ENCODE measurements at regions not wholly inside any gene's neighbourhood (a gene's known extent, or its start where the extent isn't known, plus 50 kb on each side); places are given as distances from the start of the nearest gene placed in this dataset.

GRCh38 chr6:14945461-14946185 lies 300.2 kb upstream of the JARID2 start:
- H2AFZ ChIP-seq (ENCODE audit: low read length): no peak overlapping the region
- TF ChIP-seq CTCF (conservative IDR thresholded peaks at IDR 0.05; ENCODE audit: low read length) (no peak), EZH2phosphoT487 (IDR thresholded peaks at IDR 0.05; ENCODE audit: borderline replicate concordance, low read depth, low read length) (no peak)
- no peaks in the 10 kb centered on the region for H3K36me3 ChIP-seq (ENCODE audit: insufficient read depth, low read length)
- intact Hi-C loops (cut with micrococcal nuclease; ENCODE audit: unreplicated experiment): no loop called here
- no peak overlapping the region for H3K4me2 ChIP-seq (ENCODE audit: low read length)
- no peak for DNase-seq (ENCODE audit: low spot score)
- no peak overlapping the region for H3K27ac ChIP-seq (ENCODE audit: low read depth, low read length, poor library complexity, severe bottlenecking)
- ChIA-PET CTCF (ENCODE audit: unreplicated experiment) (no interaction called here), POLR2A (no interaction called here)
- H3K79me2 ChIP-seq (ENCODE audit: insufficient read depth, low read depth, low read length): no peaks in the 10 kb centered on the region
- H3K9me2 ChIP-seq (ENCODE audit: insufficient read depth, low read length): no peaks in the 10 kb centered on the region
- no peak overlapping the region for H3K4me3 ChIP-seq (ENCODE audit: low read depth, low read length, poor library complexity, severe bottlenecking)
- no TSS peak for BruUV-seq (replicated peaks)
- H3K4me1 ChIP-seq (ENCODE audit: insufficient read depth, low read length, poor library complexity, severe bottlenecking): no peaks in the 10 kb centered on the region
- H3K9me3 ChIP-seq (ENCODE audit: low read length): no peaks in the 10 kb centered on the region
- H4K20me1 ChIP-seq (ENCODE audit: insufficient read depth, low read length): no peaks in the 10 kb centered on the region

GRCh38 chr6:14946753-14947152 lies 299.1 kb upstream of the JARID2 start:
- Histone ChIP-seq H3K27ac (ENCODE audit: low read depth, low read length, poor library complexity, severe bottlenecking) (no peak overlapping the region), H3K4me2 (ENCODE audit: low read length) (no peak overlapping the region), H3K79me2 (ENCODE audit: insufficient read depth, low read depth, low read length) (no peaks in the 10 kb centered on the region), H3K4me3 (ENCODE audit: low read depth, low read length, poor library complexity, severe bottlenecking) (no peak overlapping the region), H4K20me1 (ENCODE audit: insufficient read depth, low read length) (no peaks in the 10 kb centered on the region), H3K9me2 (ENCODE audit: insufficient read depth, low read length) (no peaks in the 10 kb centered on the region), H2AFZ (ENCODE audit: low read length) (no peak overlapping the region), H3K9me3 (ENCODE audit: low read length) (no peaks in the 10 kb centered on the region), H3K4me1 (ENCODE audit: insufficient read depth, low read length, poor library complexity, severe bottlenecking) (no peaks in the 10 kb centered on the region), H3K36me3 (ENCODE audit: insufficient read depth, low read length) (no peaks in the 10 kb centered on the region)
- no TSS peak for BruUV-seq (replicated peaks)
- ChIA-PET POLR2A (no interaction called here), CTCF (ENCODE audit: unreplicated experiment) (no interaction called here)
- DNase-seq (ENCODE audit: low spot score): no peak
- intact Hi-C loops (cut with micrococcal nuclease; ENCODE audit: unreplicated experiment): no loop called here
- TF ChIP-seq EZH2phosphoT487 (IDR thresholded peaks at IDR 0.05; ENCODE audit: borderline replicate concordance, low read depth, low read length): no peak
- TF ChIP-seq CTCF (conservative IDR thresholded peaks at IDR 0.05; ENCODE audit: low read length): no peak

- Histone ChIP-seq H3K4me1 (ENCODE audit: insufficient read depth, low read length, poor library complexity, severe bottlenecking) (no peaks in the 10 kb centered on the region), H3K9me3 (ENCODE audit: low read length) (no peaks in the 10 kb centered on the region), H3K9me2 (ENCODE audit: insufficient read depth, low read length) (no peaks in the 10 kb centered on the region), H3K4me3 (ENCODE audit: low read depth, low read length, poor library complexity, severe bottlenecking) (no peak overlapping the region), H2AFZ (ENCODE audit: low read length) (no peak overlapping the region), H4K20me1 (ENCODE audit: insufficient read depth, low read length) (no peaks in the 10 kb centered on the region), H3K36me3 (ENCODE audit: insufficient read depth, low read length) (no peaks in the 10 kb centered on the region), H3K79me2 (ENCODE audit: insufficient read depth, low read depth, low read length) (no peaks in the 10 kb centered on the region), H3K4me2 (ENCODE audit: low read length) (no peak overlapping the region), H3K27ac (ENCODE audit: low read depth, low read length, poor library complexity, severe bottlenecking) (no peak overlapping the region)
- POLR2A ChIA-PET: interaction anchor here (0.6 to 1.3 kb wide), 2 partner anchors 10 to 21 kb away, joined by 3 read pairs; no protein-coding TSS in a partner anchor
- CTCF ChIA-PET (ENCODE audit: unreplicated experiment): no interaction called here
- no TSS peak for BruUV-seq (replicated peaks)
- DNase-seq (ENCODE audit: low spot score): no peak
- intact Hi-C loops (cut with micrococcal nuclease; ENCODE audit: unreplicated experiment): no loop called here
- TF ChIP-seq CTCF (conservative IDR thresholded peaks at IDR 0.05; ENCODE audit: low read length) (no peak), EZH2phosphoT487 (IDR thresholded peaks at IDR 0.05; ENCODE audit: borderline replicate concordance, low read depth, low read length) (no peak)
Observed at GRCh38 chr6:14948586-14949245, 297.2 kb upstream of the JARID2 start.
